Upper lobe of left lung (tissue), 4 donors: ENCODE measurements at regions not wholly inside any gene's neighbourhood (a gene's known extent, or its start where the extent isn't known, plus 50 kb on each side); places are given as distances from the start of the nearest gene placed in this dataset.

ENCODE experiments used
- CTCF ChIP-seq, 6 experiments: fragments of 450-650 bp in 4 of 6; fragments of 200-600 bp in 2 of 6; sonication (generic) in 2 of 6; IDR thresholded peaks; one replicate each; pipeline ENCODE4 v1.5.1; 2016 to 2019; ENCODE audit warnings: antibody characterized with exemption in 6 of 6
- EP300 ChIP-seq, 4 donors: sonication (generic); formaldehyde crosslinking; IDR thresholded peaks; one replicate each; pipeline ENCODE4 v1.5.1; 2017; ENCODE audit warnings: antibody characterized with exemption in 4 of 4, control low read depth in 2 of 4
- POLR2A ChIP-seq, 4 donors: fragments of 450-650 bp; IDR thresholded peaks; one replicate each; pipeline ENCODE4 v1.5.1; 2016 to 2017; ENCODE audit warnings: antibody characterized with exemption in 4 of 4, mild to moderate bottlenecking in 2 of 4
- POLR2AphosphoS5 ChIP-seq, 2 donors: sonication (generic); formaldehyde crosslinking; IDR thresholded peaks; one replicate each; pipeline ENCODE4 v1.5.1; 2017; ENCODE audit warnings: antibody characterized with exemption in 2 of 2

- no peak for TF ChIP-seq CTCF (IDR thresholded peaks at IDR 0.05)
- no peak for TF ChIP-seq POLR2AphosphoS5 (IDR thresholded peaks at IDR 0.05)
- TF ChIP-seq POLR2A (IDR thresholded peaks at IDR 0.05), result no peak
- TF ChIP-seq EP300 (IDR thresholded peaks at IDR 0.05), result no peak
These were observed 86.8 kb upstream of the ANK3 start for GRCh38 chr10:60476451-60476850.
